ENCODE measurements at regions not wholly inside any gene's neighbourhood (a gene's known extent, or its start where the extent isn't known, plus 50 kb on each side); places are given as distances from the start of the nearest gene placed in this dataset.
"Not testable (repeated sequence)": the region's sequence is repeated elsewhere in the genome, so short reads cannot be mapped to it uniquely, and the experiment has no call there.

- no peak for DNase-seq
Measured at GRCh38 chr4:135605076-135605475, 1403.5 kb upstream of the PABPC4L start.

GRCh38 chr4:135604531-135604930 is 1402.9 kb upstream of the PABPC4L start:
- no peak for DNase-seq

DNA sequence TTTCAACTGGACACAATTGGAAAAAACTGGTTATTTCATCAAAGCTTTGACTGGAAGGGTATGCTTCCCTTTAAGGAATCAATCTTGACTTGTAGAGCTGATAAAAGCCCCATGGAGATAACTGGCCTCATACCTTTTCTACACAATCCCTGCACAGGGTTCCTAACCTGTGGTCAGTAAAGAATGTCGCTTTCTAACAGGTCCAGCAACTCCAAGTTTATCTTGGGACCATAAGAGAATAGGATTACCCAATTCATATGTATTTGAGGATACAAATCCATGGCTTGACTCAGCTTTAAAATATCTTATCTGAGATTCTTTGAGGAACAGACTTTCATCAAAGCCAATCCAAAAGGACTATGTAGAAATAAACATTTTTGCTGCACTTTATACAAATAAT is 1399.8 kb upstream of the PABPC4L start:
- DNase-seq: no peak

- no peak for DNase-seq
Measured at GRCh38 chr4:135598151-135598550, 1396.6 kb upstream of the PABPC4L start.

- DNase-seq: no peak
Measured at GRCh38 chr4:135594521-135594920, 1392.9 kb upstream of the PABPC4L start.

DNA sequence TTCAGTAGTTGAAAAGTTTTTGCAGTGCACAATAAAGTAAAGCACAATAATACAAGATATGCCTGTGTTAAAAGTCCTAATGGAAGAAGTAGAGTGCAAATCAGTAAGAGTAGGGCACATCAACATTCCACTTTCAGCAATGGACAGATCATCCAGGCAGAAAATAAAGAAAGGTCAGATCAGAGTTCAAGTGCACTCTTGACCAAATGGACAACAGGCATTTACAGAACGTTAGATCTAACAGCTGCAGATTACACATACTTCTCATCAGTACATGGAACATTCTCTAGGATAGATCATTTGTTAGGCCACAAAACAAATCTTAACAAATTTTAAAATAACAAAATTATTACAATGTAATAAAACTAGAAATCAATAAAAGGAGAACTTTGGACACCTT is 1373.5 kb upstream of the PABPC4L start:
- no peak for DNase-seq

- no peak for DNase-seq
Measured at GRCh38 chr4:135573251-135573650, 1371.7 kb upstream of the PABPC4L start.

DNA sequence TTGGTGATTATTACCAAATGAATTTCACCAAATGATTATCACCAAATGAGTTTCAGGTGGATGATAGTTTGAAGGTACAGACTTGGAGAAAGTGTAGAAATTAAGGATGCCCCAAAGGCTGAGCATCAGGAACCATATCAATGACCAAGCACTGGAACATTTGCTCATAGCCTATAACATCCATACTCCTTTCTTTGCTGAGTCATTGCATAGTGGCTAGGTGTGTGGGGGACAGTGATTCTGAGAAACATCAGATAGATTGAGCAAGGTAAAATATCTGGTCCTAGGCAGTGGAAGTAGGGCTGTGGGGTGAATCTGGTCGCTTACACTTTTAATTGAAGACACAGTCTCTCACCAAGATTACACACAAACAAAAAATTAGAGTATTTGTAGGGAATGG is 1362.5 kb upstream of the PABPC4L start:
- no peak for DNase-seq

DNA sequence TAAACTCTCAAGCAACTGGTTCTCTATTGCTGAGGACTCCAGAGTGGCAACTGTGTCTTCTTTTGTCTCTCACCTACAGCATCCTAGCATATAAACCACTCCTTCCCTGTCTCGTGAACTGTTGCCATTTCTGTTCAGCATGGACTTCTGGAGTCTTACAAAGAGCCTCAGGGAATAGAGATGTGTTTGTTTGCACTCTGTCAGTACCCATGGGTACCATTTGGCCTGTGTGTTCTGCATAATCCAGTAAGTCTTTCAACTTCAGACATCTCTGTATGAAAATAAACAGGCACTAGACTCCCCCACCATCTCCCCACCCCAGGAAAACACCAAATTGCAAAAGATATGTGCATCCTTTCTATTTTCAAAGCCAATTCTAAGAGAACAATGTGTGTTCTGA is 1351.6 kb upstream of the PABPC4L start:
- DNase-seq: no peak

GRCh38 chr4:135552131-135552530 is 1350.5 kb upstream of the PABPC4L start:
- DNase-seq: no peak

DNA sequence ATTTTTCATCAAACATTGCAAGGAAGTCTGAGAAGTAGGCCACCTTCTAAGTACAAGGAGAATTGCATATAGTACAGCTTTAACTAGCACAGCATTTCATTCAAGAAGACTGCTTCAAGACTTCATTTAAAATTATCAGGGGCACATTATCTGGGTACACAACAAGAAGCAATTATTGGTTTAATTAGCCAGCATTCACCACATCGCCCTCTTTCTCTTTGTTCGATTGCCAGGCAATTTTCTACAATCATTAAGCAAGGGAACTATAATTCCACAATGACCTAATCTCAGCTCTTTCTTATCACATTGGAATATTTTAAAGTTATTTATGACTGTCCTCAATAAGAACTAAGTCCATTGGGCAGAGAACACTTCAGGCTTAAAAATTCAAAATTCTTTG is 1347.1 kb upstream of the PABPC4L start:
- DNase-seq: no peak

GRCh38 chr4:135545616-135546317 is 1344.2 kb upstream of the PABPC4L start:
- no peak for DNase-seq

DNA sequence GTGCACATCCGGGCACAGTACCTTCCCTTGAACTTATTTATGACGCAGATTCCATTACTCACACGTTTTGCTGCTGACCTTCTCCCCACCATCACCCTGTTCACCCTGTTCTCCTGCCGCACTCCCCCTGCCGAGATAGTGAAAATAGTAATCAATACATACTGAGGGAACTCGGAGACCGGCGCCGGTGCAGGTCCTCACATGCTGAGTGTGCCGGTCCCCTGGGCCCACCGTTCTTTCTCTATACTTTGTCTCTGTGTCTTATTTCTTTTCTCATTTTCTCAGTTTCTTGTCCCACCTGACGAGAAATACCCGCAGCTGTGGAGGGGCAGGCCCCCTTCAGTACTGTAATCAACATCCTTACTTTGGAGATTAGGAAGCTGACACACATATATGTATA is 1337.1 kb upstream of the PABPC4L start:
- no peak for DNase-seq

DNA sequence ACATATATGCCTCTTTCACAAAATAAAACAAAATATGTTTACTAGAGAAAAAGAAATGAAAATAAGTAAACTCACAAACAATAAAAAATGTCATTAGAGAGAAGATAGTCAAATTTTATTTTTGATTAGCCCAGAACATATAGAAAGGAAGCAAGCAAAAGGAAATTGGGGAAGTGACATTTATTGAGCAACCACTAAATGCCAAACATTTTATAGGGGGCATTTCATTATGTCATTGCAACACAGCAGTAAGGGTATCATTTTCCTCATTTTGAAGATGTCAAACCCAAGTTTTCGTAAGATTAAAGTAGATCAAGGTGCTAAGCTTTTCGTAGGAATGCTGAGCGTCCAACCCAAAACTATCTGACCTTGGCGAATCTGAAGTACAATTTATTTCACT is 1331.5 kb upstream of the PABPC4L start:
- DNase-seq: no peak

DNA sequence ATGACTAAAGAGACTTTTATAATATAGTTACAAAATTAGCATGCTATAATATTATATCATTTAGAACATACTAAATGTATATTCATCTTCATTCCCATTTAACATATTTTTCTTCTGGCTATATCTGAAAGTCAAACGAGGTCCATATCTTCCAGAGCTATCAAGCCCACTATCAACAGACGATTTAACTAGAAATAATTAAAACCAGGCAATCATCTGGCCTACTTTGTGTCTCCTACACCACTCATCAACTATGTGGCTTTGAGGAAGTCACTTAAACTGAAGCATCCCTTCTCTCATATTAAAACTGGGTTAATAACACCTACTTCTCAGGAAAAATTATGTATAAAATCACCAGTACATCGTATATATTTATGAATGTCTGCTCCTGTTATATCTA is 1330.5 kb upstream of the PABPC4L start:
- no peak for DNase-seq

GRCh38 chr4:135515295-135515694 is 1313.7 kb upstream of the PABPC4L start:
- DNase-seq: no peak

DNA sequence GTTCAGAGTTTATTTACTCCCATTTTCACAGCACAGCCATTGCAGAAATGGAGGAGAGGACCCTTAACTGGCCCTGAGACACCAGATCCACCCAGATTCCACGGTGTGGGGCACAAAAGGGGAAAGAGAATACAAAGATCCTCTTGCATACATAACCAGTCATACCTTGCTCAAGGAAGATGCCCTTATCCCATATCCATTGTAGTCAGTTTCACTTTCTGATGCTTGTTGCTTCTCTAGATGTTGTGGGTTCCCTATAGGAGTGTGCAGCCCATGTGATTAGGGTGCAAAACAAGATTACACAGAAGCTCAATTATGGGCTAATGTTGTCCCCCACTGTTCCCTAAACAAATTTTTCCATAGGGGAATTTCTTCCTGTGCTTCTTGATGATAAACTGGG is 1309.0 kb upstream of the PABPC4L start:
- no peak for DNase-seq

DNA sequence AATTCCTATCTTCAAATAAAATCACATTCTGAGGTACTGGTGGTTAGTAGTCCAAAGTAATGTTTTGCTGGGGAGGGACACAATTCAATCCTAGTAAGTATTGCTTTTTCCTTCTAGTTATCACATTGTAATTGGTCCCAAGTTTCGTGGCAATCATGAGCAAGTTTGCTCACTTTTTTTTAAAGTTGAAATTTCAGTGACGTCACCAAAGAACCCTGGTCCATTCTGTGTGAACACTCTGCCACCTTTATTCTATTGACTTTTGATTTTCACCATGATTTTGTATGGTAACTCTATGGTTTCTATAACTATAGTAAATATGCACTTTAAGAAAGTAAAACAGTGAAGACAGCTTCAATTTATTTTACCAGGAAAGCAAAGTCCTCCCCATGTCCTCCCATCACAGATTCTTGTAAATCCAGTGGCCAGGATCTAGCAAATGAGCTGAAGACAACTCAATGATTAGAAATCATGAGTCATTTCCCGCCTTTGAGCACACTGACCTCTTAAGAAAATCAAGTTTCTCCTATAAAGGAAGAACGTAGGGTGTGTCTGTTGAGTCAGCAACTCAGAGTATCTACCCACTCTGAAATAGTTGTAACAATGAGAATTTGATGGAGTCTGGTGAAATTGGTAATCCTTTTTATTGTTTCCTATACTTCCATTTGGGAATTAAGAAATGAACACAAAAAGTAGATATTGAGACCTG is 1306.6 kb upstream of the PABPC4L start:
- DNase-seq: no peak

GRCh38 chr4:135497563-135498152 is 1296.1 kb upstream of the PABPC4L start:
- DNase-seq: no peak

DNA sequence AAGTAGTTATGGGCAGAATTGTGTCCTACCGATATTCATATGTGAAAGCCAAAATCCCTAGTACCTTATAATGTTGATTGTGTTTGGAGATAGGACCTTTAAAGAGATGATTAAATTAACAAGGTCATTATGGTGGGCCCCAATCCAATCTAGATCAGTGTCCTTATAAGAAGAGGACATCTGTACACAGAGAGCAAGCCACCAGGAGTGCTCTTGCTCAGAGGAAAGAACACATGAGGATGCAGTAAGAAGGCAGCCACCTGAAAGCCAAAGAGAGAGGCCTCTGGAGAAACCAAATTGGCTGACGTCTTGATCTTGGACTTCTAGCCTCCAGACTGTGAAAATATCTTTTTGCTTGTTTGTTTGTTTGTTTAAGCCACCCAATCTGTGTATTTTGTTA is 1290.8 kb upstream of the PABPC4L start:
- DNase-seq: no peak

GRCh38 chr4:135485371-135485770 is 1283.8 kb upstream of the PABPC4L start:
- no peak for DNase-seq

GRCh38 chr4:135476272-135476671 is 1274.7 kb upstream of the PABPC4L start:
- no peak for DNase-seq

DNA sequence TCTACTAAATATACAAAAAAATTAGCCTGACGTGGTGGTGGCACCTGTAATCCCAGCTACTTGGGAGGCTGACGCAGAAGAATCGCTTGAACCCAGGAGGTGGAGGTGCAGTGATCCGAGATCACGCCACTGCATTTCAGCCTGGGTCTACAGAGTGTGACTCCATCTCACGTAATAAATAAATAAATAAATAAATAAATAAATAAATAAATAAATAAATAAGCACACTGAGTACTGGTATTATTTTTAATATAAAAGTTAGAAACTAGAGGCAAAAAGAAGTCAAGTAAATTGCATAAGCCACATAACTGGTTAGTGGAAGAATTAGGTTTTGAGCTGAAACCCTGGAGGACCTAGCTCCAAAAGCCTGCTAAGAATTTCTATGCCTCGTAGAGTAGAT is 1262.7 kb upstream of the PABPC4L start:
- DNase-seq: no peak

DNA sequence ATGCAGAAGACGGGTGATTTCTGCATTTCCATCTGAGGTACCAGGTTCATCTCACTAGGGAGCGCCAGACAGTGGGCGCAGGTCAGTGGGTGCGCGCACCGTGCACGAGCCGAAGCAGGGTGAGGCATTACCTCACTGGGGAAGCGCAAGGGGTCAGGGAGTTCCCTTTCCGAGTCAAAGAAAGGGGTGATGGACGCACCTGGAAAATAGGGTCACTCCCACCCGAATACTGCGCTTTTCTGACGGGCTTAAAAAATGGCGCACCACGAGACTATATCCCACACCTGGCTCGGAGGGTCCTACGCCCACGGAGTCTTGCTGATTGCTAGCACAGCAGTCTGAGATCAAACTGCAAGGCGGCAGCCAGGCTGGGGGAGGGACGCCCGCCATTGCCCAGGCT is 1246.0 kb upstream of the PABPC4L start:
- not testable (repeated sequence) for DNase-seq

All from occipital lobe (tissue), 1 donor.